GM23338 (cell line): ENCODE measurements at regions not wholly inside any gene's neighbourhood (a gene's known extent, or its start where the extent isn't known, plus 50 kb on each side); places are given as distances from the start of the nearest gene placed in this dataset.

Experiments used
- ATAC-seq: fragments of 200-7000 bp; cut with Tn5 transposase; 3 replicates; pipeline ENCODE4 v1.9.1; 2020
- DNase-seq: peaks from one replicate; pipeline ENCODE4 v3.0.0-alpha.2; 2015; ENCODE audit warnings: low spot score
- H2AFZ ChIP-seq: fragments of 200-600 bp; sonication (generic); 2 replicates; pipeline ENCODE4 v1.8.0; 2016; ENCODE audit warnings: antibody characterized with exemption, mild to moderate bottlenecking, moderate library complexity
- H3F3A ChIP-seq: fragments of 200-600 bp; sonication (generic); replicated peaks from 2 replicates; pipeline ENCODE4 v1.8.0; 2017; ENCODE audit warnings: antibody characterized with exemption, mixed run types, low read depth
- H3K27ac ChIP-seq: fragments of 200-600 bp; sonication (generic); 2 replicates; pipeline ENCODE4 v1.6.1; 2016; ENCODE audit warnings: low read depth
- H3K27me3 ChIP-seq: fragments of 200-600 bp; sonication (generic); 2 replicates; pipeline ENCODE4 v1.8.0; 2016; ENCODE audit warnings: mild to moderate bottlenecking, mixed run types, moderate library complexity; ENCODE audit not compliant: insufficient read depth
- H3K36me3 ChIP-seq: fragments of 200-600 bp; sonication (generic); 2 replicates; pipeline ENCODE4 v1.8.0; 2016; ENCODE audit warnings: mild to moderate bottlenecking; ENCODE audit not compliant: insufficient read depth
- H3K4me1 ChIP-seq: fragments of 200-600 bp; sonication (generic); 2 replicates; pipeline ENCODE4 v1.8.0; 2016; ENCODE audit warnings: mild to moderate bottlenecking, moderate library complexity; ENCODE audit not compliant: insufficient read depth
- H3K4me2 ChIP-seq: fragments of 200-600 bp; sonication (generic); 2 replicates; pipeline ENCODE4 v1.7.1; 2017; ENCODE audit warnings: mixed run types
- H3K4me3 ChIP-seq: fragments of 200-600 bp; sonication (generic); 2 replicates; pipeline ENCODE4 v1.6.1; 2016; ENCODE audit warnings: mixed run types
- H3K79me2 ChIP-seq: fragments of 200-600 bp; sonication (generic); replicated peaks from 2 replicates; pipeline ENCODE4 v1.8.0; 2017; ENCODE audit warnings: mild to moderate bottlenecking; ENCODE audit not compliant: insufficient read depth
- H3K9me2 ChIP-seq: fragments of 200-600 bp; sonication (generic); 2 replicates; pipeline ENCODE4 v1.8.0; 2017; ENCODE audit not compliant: insufficient read depth
- H4K20me1 ChIP-seq: fragments of 200-600 bp; sonication (generic); replicated peaks from 2 replicates; pipeline ENCODE4 v1.8.0; 2017; ENCODE audit warnings: mild to moderate bottlenecking; ENCODE audit not compliant: insufficient read depth
- H3K27ac Mint-ChIP-seq: 2 replicates; pipeline ENCODE4 v1.8.0; 2020; ENCODE audit warnings: inconsistent platforms, mild to moderate bottlenecking, moderate library complexity, mixed read lengths
- H3K27me3 Mint-ChIP-seq: 3 replicates; pipeline ENCODE4 v1.8.0; 2022; ENCODE audit warnings: low read depth, mild to moderate bottlenecking, moderate library complexity, mixed read lengths, inconsistent platforms; ENCODE audit not compliant: insufficient read depth, poor library complexity
- H3K36me3 Mint-ChIP-seq: 3 replicates; pipeline ENCODE4 v1.8.0; 2021; ENCODE audit warnings: low read depth, mild to moderate bottlenecking, inconsistent platforms, moderate library complexity, mixed read lengths
- H3K4me1 Mint-ChIP-seq: 3 replicates; pipeline ENCODE4 v1.8.0; 2020; ENCODE audit warnings: mild to moderate bottlenecking, inconsistent platforms, mixed read lengths
- H3K4me3 Mint-ChIP-seq: 3 replicates; pipeline ENCODE4 v1.8.0; 2021; ENCODE audit warnings: moderate library complexity, mild to moderate bottlenecking, inconsistent platforms, mixed read lengths
- H3K9me3 Mint-ChIP-seq: 3 replicates; pipeline ENCODE4 v1.8.0; 2020; ENCODE audit warnings: moderate library complexity, mild to moderate bottlenecking, inconsistent platforms, mixed read lengths
- CREB1 ChIP-seq: fragments of 250-450 bp; sonication (Bioruptor Pico); IDR thresholded peaks from 2 replicates; pipeline ENCODE4 v1.5.0; 2020; ENCODE audit warnings: low read depth, mild to moderate bottlenecking, moderate library complexity
- EZH2phosphoT487 ChIP-seq: fragments of 200-600 bp; sonication (generic); IDR thresholded peaks from one replicate; pipeline ENCODE4 v1.8.1; 2018; ENCODE audit warnings: antibody characterized with exemption; ENCODE audit not compliant: unreplicated experiment
- JUNB ChIP-seq: IDR thresholded peaks from one replicate; pipeline ENCODE4 v1.6.1; 2016; ENCODE audit warnings: antibody characterized with exemption; ENCODE audit not compliant: unreplicated experiment
- NANOG ChIP-seq: IDR thresholded peaks from 2 replicates; pipeline ENCODE4 v1.6.1; 2016; ENCODE audit warnings: antibody characterized with exemption, borderline replicate concordance
- POLR2AphosphoS5 ChIP-seq: IDR thresholded peaks from 2 replicates; pipeline ENCODE4 v1.6.1; 2016; ENCODE audit warnings: antibody characterized with exemption, low read depth
- ZNF114 ChIP-seq: fragments of 250-450 bp; sonication (Bioruptor Pico); IDR thresholded peaks from 2 replicates; pipeline ENCODE4 v1.5.0; 2020; ENCODE audit warnings: mild to moderate bottlenecking, moderate library complexity
- ZNF331 ChIP-seq: fragments of 250-450 bp; sonication (Bioruptor Pico); IDR thresholded peaks from 2 replicates; pipeline ENCODE4 v1.5.0; 2020; ENCODE audit warnings: low read depth, mild to moderate bottlenecking, moderate library complexity
- ZNF462 ChIP-seq: fragments of 250-450 bp; sonication (Bioruptor Pico); IDR thresholded peaks from 2 replicates; pipeline ENCODE4 v1.5.0; 2020; ENCODE audit warnings: mild to moderate bottlenecking, moderate library complexity
- TF ChIP-seq, protein P1 (sequence below), 2 experiments: fragments of 200-600 bp in 1 of 2; sonication (generic) in 1 of 2; conservative IDR thresholded peaks; 2 replicates each; pipeline versions ENCODE4 v1.5.1 to v1.6.1; 2016 to 2017; ENCODE audit warnings: antibody characterized with exemption in 2 of 2, low read depth in 2 of 2, mild to moderate bottlenecking in 2 of 2, moderate library complexity in 1 of 2

DNA sequence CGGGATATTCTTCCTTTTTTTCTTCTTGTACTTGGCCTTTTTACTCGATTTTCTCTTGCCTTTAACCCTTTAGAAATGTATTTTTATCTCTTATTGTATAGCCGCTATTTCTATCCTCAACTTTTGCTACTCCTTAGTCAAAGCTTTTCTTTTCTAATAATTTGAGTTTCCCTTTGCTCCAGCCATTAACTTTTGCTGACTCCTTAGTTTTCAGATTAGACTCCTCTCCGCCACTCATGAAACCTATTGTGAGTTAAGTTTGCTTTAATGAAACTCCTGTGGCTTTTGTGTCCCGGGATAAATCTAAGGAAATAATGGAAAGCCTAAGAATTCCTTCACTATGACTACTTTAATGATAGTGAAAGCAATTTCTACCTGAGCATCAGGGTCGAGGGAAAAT, 590.3 kb upstream of the CITED2 start:
- no peaks in the 10 kb centered on the region for H3K36me3 ChIP-seq
- ATAC-seq: no peak
- peaks cover 17% of the 10 kb centered on the region; the same call in 2 of the 3 replicates for H3K4me1 Mint-ChIP-seq

More for the DNA sequence above, 590.3 kb upstream of the CITED2 start:
- Histone ChIP-seq H3K79me2 (no peaks in the 10 kb centered on the region), H3K4me2 (no peak overlapping the region), H3K4me3 (no peak overlapping the region), H2AFZ (no peak overlapping the region), H4K20me1 (no peaks in the 10 kb centered on the region), H3K27me3 (no peaks in the 10 kb centered on the region), H3F3A (no peaks in the 10 kb centered on the region), H3K4me1 (peaks cover 16% of the 10 kb centered on the region; the same call in 1 of the 2 replicates), H3K9me2 (no peaks in the 10 kb centered on the region), H3K27ac (no peak overlapping the region)
- H3K36me3 Mint-ChIP-seq: peaks cover 3% of the 10 kb centered on the region; the same call in 1 of the 3 replicates
- TF ChIP-seq ZNF331: no peak
- no peak for TF ChIP-seq EZH2phosphoT487
- no peak for TF ChIP-seq POLR2AphosphoS5
- TF ChIP-seq NANOG: no peak
- TF ChIP-seq, protein P1, sequence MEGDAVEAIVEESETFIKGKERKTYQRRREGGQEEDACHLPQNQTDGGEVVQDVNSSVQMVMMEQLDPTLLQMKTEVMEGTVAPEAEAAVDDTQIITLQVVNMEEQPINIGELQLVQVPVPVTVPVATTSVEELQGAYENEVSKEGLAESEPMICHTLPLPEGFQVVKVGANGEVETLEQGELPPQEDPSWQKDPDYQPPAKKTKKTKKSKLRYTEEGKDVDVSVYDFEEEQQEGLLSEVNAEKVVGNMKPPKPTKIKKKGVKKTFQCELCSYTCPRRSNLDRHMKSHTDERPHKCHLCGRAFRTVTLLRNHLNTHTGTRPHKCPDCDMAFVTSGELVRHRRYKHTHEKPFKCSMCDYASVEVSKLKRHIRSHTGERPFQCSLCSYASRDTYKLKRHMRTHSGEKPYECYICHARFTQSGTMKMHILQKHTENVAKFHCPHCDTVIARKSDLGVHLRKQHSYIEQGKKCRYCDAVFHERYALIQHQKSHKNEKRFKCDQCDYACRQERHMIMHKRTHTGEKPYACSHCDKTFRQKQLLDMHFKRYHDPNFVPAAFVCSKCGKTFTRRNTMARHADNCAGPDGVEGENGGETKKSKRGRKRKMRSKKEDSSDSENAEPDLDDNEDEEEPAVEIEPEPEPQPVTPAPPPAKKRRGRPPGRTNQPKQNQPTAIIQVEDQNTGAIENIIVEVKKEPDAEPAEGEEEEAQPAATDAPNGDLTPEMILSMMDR (conservative IDR thresholded peaks at IDR 0.05; ENCODE audit: low read depth in 2 of 2): no peak
- no peak for TF ChIP-seq JUNB
- TF ChIP-seq CREB1 (CRISPR knock-in tag): no peak
- no peak for TF ChIP-seq ZNF114 (CRISPR knock-in tag)
- no peak for TF ChIP-seq ZNF462
- no peaks in the 10 kb centered on the region for H3K27me3 Mint-ChIP-seq
- no peak overlapping the region for H3K4me3 Mint-ChIP-seq
- DNase-seq: no peak
- H3K9me3 Mint-ChIP-seq: no peaks in the 10 kb centered on the region
- no peak overlapping the region for H3K27ac Mint-ChIP-seq
